NT2/D1 (cell line): ENCODE measurements at regions not wholly inside any gene's neighbourhood (a gene's known extent, or its start where the extent isn't known, plus 50 kb on each side); places are given as distances from the start of the nearest gene placed in this dataset.

Source experiments
- DNase-seq: peaks from one replicate; pipeline ENCODE4 v3.0.0-alpha.2; 2011; ENCODE audit warnings: low read depth, low spot score
- H3K27me3 ChIP-seq: 2 replicates; pipeline ENCODE4 v1.6.0; 2011; ENCODE audit warnings: mild to moderate bottlenecking; ENCODE audit not compliant: insufficient read length, insufficient read depth
- H3K36me3 ChIP-seq: 2 replicates; pipeline ENCODE4 v1.6.1; 2011; ENCODE audit warnings: mild to moderate bottlenecking, low read length, mixed read lengths; ENCODE audit not compliant: insufficient read depth, insufficient read length
- H3K4me1 ChIP-seq: 2 replicates; pipeline ENCODE4 v1.5.1; 2011; ENCODE audit not compliant: insufficient read depth, insufficient read length
- H3K4me3 ChIP-seq: 2 replicates; pipeline ENCODE4 v1.5.1; 2011; ENCODE audit warnings: low read depth; ENCODE audit not compliant: insufficient read length
- H3K9ac ChIP-seq: 2 replicates; pipeline ENCODE4 v1.6.0; 2011; ENCODE audit warnings: low read depth; ENCODE audit not compliant: insufficient read length
- H3K9me3 ChIP-seq: 2 replicates; pipeline ENCODE4 v1.5.1; 2011; ENCODE audit warnings: mild to moderate bottlenecking, low read length; ENCODE audit not compliant: insufficient read depth
- SUZ12 ChIP-seq: IDR thresholded peaks from 2 replicates; pipeline ENCODE4 v1.6.1; 2011; ENCODE audit not compliant: insufficient read length, insufficient read depth; ENCODE audit errors: extremely low read depth
- YY1 ChIP-seq: IDR thresholded peaks from 2 replicates; pipeline ENCODE4 v1.6.1; 2011; ENCODE audit not compliant: insufficient read length, insufficient read depth
- ZNF274 ChIP-seq: IDR thresholded peaks from 2 replicates; pipeline ENCODE4 v1.6.1; 2011; ENCODE audit warnings: mild to moderate bottlenecking, low read depth, low read length

DNA sequence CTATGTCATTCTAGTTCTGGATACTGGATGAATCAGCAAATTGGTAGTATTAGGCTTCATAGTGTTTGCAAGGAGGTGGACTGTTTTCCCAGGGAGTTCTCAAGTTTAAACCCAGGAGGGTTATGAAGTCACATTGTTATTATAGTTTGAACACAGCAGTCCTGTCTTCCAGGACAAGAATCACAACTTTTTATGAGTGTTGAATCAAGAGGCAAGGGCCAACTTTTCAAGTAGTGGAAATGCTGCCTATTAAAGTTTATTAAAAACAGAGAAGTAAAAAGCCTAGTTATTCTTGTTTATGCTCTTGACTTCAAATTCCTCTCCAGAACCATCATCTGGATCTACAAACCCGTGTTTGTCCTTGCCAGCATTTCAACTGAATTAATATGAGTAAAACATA is 86.3 kb upstream of the GOT2 start:
- Histone ChIP-seq H3K4me1 (no peaks in the 10 kb centered on the region), H3K27me3 (no peaks in the 10 kb centered on the region), H3K4me3 (no peak overlapping the region), H3K9me3 (no peaks in the 10 kb centered on the region), H3K36me3 (no peaks in the 10 kb centered on the region), H3K9ac (no peak overlapping the region)
- TF ChIP-seq ZNF274 (no peak), SUZ12 (no peak), YY1 (no peak)
- DNase-seq, result no peak

- no peak for DNase-seq
- TF ChIP-seq SUZ12 (no peak), YY1 (no peak), ZNF274 (no peak)
These were observed 81.2 kb upstream of the GOT2 start for GRCh38 chr16:58815181-58815888.

GRCh38 chr16:58814348-58814801 is 80.3 kb upstream of the GOT2 start:
- TF ChIP-seq YY1 (no peak), SUZ12 (no peak), ZNF274 (no peak)
- peak; percentile 32 for DNase-seq
- Histone ChIP-seq H3K27me3 (no peaks in the 10 kb centered on the region), H3K9ac (peak overlapping the region; percentile 62), H3K4me1 (no peaks in the 10 kb centered on the region), H3K4me3 (peak overlapping the region; percentile 22), H3K9me3 (no peaks in the 10 kb centered on the region), H3K36me3 (no peaks in the 10 kb centered on the region)

More at GRCh38 chr16:58815181-58815888, 81.2 kb upstream of the GOT2 start:
- Histone ChIP-seq H3K27me3 (no peaks in the 10 kb centered on the region), H3K9ac (no peak overlapping the region), H3K9me3 (no peaks in the 10 kb centered on the region), H3K4me3 (no peak overlapping the region), H3K36me3 (no peaks in the 10 kb centered on the region), H3K4me1 (no peaks in the 10 kb centered on the region)

GRCh38 chr16:58809213-58809612 is 75.1 kb upstream of the GOT2 start:
- no peaks in the 10 kb centered on the region for H3K27me3 ChIP-seq

DNA sequence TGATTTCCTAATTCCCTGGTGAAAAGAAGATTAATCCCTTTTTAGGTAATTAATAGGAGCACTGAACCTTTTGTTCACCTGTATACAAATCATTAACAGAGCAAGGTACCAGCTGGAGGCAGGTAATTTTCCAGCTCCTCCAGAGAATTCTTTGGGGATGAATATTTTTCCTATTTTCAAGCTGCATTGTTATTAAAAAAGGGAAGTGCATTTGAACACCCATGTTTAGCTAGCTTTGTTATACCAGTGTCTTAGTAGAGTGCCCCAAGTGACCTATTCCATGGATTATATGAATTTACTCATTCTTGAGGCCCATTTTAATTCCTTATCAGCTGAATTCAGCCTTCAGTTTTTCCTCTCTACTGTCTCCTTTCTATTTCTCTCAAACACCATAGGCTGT is 73.2 kb upstream of the GOT2 start:
- TF ChIP-seq SUZ12 (no peak), YY1 (no peak), ZNF274 (no peak)
- H3K9ac ChIP-seq, result no peak overlapping the region
- H3K4me3 ChIP-seq, result no peak overlapping the region
- no peaks in the 10 kb centered on the region for H3K4me1 ChIP-seq
- DNase-seq, result no peak
- H3K36me3 ChIP-seq, result no peaks in the 10 kb centered on the region
- peaks cover 12% of the 10 kb centered on the region for H3K9me3 ChIP-seq
- H3K27me3 ChIP-seq, result no peaks in the 10 kb centered on the region

More at GRCh38 chr16:58809213-58809612, 75.1 kb upstream of the GOT2 start:
- no peaks in the 10 kb centered on the region for H3K36me3 ChIP-seq
- peaks cover 12% of the 10 kb centered on the region for H3K9me3 ChIP-seq
- H3K9ac ChIP-seq, result no peak overlapping the region
- H3K4me3 ChIP-seq, result no peak overlapping the region
- no peak for DNase-seq
- no peaks in the 10 kb centered on the region for H3K4me1 ChIP-seq
- TF ChIP-seq YY1, result no peak
- TF ChIP-seq ZNF274, result no peak
- TF ChIP-seq SUZ12, result no peak

GRCh38 chr16:58801838-58802237 is 67.7 kb upstream of the GOT2 start:
- no peak overlapping the region for H3K4me3 ChIP-seq
- DNase-seq, result no peak
- TF ChIP-seq SUZ12, result no peak
- no peak for TF ChIP-seq YY1
- no peak for TF ChIP-seq ZNF274
- H3K4me1 ChIP-seq, result no peaks in the 10 kb centered on the region
- no peaks in the 10 kb centered on the region for H3K36me3 ChIP-seq
- H3K9ac ChIP-seq, result no peak overlapping the region
- H3K27me3 ChIP-seq, result no peaks in the 10 kb centered on the region
- peaks cover 23% of the 10 kb centered on the region for H3K9me3 ChIP-seq

DNA sequence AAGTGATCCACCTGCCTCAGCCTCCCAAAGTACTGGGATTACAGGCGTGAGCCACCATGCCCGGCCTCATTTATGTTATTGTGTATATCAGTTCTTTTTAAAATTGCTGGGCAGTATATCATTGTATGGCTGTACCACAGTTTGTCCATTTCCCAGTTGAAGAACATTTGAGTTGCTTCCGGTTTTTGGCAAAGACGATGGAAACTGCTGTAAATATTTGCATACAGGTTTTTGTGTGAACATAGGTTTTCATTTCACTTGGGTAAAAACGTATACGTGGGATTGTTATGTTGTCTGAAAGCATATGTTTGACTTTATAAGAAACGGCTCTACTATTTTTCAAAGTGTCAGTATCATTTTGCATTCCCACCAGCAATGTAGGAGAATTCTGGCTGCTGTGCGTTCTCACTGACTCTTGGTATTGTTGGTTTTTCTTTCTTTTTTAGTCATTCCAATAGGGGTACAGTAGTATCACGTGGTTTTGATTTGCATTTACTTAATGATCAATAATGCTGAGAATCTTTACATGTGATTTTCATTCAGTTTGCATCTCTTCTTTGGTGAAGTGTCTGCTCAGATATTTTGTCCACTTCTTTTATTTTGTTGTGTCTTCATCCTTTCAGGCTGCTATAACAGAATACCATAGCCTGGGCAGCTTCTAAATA is 63.2 kb upstream of the GOT2 start:
- Histone ChIP-seq H3K4me3 (no peak overlapping the region), H3K9ac (no peak overlapping the region), H3K9me3 (peaks cover 12% of the 10 kb centered on the region; the same call in 1 of the 2 replicates), H3K4me1 (no peaks in the 10 kb centered on the region), H3K36me3 (no peaks in the 10 kb centered on the region), H3K27me3 (no peaks in the 10 kb centered on the region)
- no peak for DNase-seq
- TF ChIP-seq ZNF274 (no peak), SUZ12 (no peak), YY1 (no peak)
